H1 (cell line): ENCODE measurements at regions not wholly inside any gene's neighbourhood (a gene's known extent, or its start where the extent isn't known, plus 50 kb on each side); places are given as distances from the start of the nearest gene placed in this dataset.

Experiments
- CBX5 ChIP-seq: fragments of 300-800, 300-1000 bp; sonication (generic); IDR thresholded peaks from 2 replicates; pipeline ENCODE4 v1.7.1; 2016; ENCODE audit warnings: antibody characterized with exemption, low read length, low read depth
- CEBPB ChIP-seq: IDR thresholded peaks from 2 replicates; pipeline ENCODE4 v1.6.1; 2012; ENCODE audit warnings: low read depth, low read length
- CHD2 ChIP-seq: IDR thresholded peaks from 2 replicates; pipeline ENCODE4 v1.6.1; 2012; ENCODE audit warnings: low read length, improper control_type of control experiment
- HDAC2 ChIP-seq, 2 experiments: fragments of 300-600 bp in 1 of 2; sonication (generic) in 1 of 2; IDR thresholded peaks; 2 replicates each; pipeline ENCODE4 v1.6.1; 2011 to 2012; ENCODE audit warnings: low read depth in 2 of 2, low read length in 2 of 2, mild to moderate bottlenecking in 2 of 2, moderate library complexity in 2 of 2, borderline replicate concordance in 1 of 2, inconsistent platforms in 1 of 2
- POLR2A ChIP-seq, 2 experiments: IDR thresholded peaks; 1 replicate in 1 of 2; 2 replicates in 1 of 2; pipeline ENCODE4 v1.6.1; 2011; ENCODE audit warnings: low read depth in 2 of 2, low read length in 2 of 2, mild to moderate bottlenecking in 2 of 2; ENCODE audit errors: control extremely low read depth in 1 of 2
- POLR2AphosphoS5 ChIP-seq: IDR thresholded peaks from 2 replicates; pipeline ENCODE4 v1.6.1; 2011; ENCODE audit warnings: low read depth, low read length
- RAD21 ChIP-seq, 2 experiments: IDR thresholded peaks in 1 of 2; conservative IDR thresholded peaks in 1 of 2; 2 replicates each; pipeline ENCODE4 v1.6.1; 2011; ENCODE audit warnings: low read depth in 2 of 2, low read length in 2 of 2, improper control_type of control experiment in 1 of 2, inconsistent platforms in 1 of 2, mild to moderate bottlenecking in 1 of 2, moderate library complexity in 1 of 2
- SIRT6 ChIP-seq: IDR thresholded peaks from one replicate; pipeline ENCODE4 v1.7.1; 2012; ENCODE audit warnings: low read length, inconsistent platforms
- SRF ChIP-seq: IDR thresholded peaks from 2 replicates; pipeline ENCODE4 v1.6.1; 2011; ENCODE audit warnings: mild to moderate bottlenecking, low read depth, low read length, moderate library complexity
- SUZ12 ChIP-seq: fragments of 200-600 bp; sonication (generic); IDR thresholded peaks from 2 replicates; pipeline ENCODE4 v1.6.1; 2012; ENCODE audit warnings: mild to moderate bottlenecking, inconsistent platforms, low read length, moderate library complexity, mixed read lengths
- TF ChIP-seq, protein P1 (sequence below): IDR thresholded peaks from 2 replicates; pipeline ENCODE4 v1.6.1; 2011; ENCODE audit warnings: low read length, improper control_type of control experiment

DNA sequence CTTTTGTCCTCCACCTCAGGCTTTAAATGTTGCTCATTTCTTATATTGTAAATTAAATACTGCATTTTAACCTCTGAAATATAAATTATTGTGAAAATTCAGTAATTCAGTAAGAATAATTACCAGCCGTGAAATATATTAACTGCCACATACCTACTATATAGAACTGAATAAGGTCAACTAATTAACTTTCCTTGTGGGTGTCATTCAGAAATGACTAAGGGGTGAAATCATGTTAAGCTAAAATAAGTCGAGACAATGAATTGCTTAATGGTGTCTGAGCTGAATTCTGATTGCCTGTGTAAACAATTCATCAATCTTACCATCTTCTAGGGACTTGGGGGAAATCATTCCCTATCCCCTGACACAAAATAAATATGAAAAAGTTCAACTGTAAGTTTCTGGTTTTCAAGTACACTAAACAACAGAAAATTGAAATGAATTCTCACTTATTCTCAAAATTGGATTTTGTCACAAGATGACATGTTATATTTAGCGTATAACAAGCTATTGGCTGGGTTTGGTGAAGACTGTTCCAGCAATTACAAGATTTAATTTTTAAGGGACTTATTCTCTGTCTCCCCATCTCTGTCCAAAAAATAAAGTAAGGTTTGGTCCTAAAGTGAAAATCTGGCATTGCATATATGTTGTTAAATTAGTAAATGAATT is 255.1 kb downstream of the METTL4 start:
- TF ChIP-seq POLR2AphosphoS5 (no peak), POLR2A (IDR thresholded peaks at IDR 0.05; ENCODE audit: control extremely low read depth in 1 of 2, low read depth in 2 of 2, low read length in 2 of 2) (no peak), CEBPB (no peak), CBX5 (no peak), HDAC2 (IDR thresholded peaks at IDR 0.05; ENCODE audit: borderline replicate concordance in 1 of 2, low read depth in 2 of 2, low read length in 2 of 2) (no peak), SRF (no peak), SIRT6 (no peak), SUZ12 (no peak), CHD2 (no peak), RAD21 (IDR thresholded peaks at IDR 0.05 in 1 of 2, conservative IDR thresholded peaks at IDR 0.05 in 1 of 2; ENCODE audit: low read depth in 2 of 2, low read length in 2 of 2) (no peak)
- TF ChIP-seq, protein P1, sequence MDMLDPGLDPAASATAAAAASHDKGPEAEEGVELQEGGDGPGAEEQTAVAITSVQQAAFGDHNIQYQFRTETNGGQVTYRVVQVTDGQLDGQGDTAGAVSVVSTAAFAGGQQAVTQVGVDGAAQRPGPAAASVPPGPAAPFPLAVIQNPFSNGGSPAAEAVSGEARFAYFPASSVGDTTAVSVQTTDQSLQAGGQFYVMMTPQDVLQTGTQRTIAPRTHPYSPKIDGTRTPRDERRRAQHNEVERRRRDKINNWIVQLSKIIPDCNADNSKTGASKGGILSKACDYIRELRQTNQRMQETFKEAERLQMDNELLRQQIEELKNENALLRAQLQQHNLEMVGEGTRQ, result no peak
